ENCODE measurements at regions not wholly inside any gene's neighbourhood (a gene's known extent, or its start where the extent isn't known, plus 50 kb on each side); places are given as distances from the start of the nearest gene placed in this dataset.

DNA sequence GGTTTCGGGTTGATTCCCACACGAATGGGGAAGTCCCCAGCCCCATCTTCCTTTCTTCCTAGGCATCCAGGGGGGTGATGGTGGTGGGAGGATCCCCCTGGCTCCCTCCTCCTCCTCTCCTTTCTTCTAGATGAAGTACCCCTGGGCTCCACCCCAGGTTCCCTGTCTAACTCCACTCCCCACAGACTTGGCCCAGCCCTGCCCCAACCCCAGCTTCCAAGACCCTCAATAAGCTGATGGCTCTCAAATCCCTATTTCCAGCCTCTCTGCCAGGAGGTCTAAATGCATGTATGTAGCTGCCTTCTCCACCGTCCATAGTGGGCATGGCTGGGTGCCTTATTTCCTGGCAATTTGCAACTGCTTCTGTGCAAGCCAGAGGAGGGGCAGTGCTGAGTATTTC, 383.7 kb downstream of the BCL11B start:
- no peak for TF ChIP-seq TCF12 (IDR thresholded peaks at IDR 0.05; ENCODE audit: low read depth)
- TF ChIP-seq TAF1 (IDR thresholded peaks at IDR 0.05; ENCODE audit: low read depth) = no peak
- TF ChIP-seq, protein P1, sequence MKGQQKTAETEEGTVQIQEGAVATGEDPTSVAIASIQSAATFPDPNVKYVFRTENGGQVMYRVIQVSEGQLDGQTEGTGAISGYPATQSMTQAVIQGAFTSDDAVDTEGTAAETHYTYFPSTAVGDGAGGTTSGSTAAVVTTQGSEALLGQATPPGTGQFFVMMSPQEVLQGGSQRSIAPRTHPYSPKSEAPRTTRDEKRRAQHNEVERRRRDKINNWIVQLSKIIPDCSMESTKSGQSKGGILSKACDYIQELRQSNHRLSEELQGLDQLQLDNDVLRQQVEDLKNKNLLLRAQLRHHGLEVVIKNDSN (IDR thresholded peaks at IDR 0.05) = no peak
- TF ChIP-seq FOXM1 (IDR thresholded peaks at IDR 0.05; ENCODE audit: borderline replicate concordance, low read depth) = no peak
- TF ChIP-seq RAD21 (IDR thresholded peaks at IDR 0.05; ENCODE audit: low read depth) = no peak
- TF ChIP-seq, protein P2, sequence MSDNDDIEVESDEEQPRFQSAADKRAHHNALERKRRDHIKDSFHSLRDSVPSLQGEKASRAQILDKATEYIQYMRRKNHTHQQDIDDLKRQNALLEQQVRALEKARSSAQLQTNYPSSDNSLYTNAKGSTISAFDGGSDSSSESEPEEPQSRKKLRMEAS (IDR thresholded peaks at IDR 0.05) = no peak
- no peak for TF ChIP-seq NFIC (IDR thresholded peaks at IDR 0.05)
- no peak for TF ChIP-seq TEAD4 (IDR thresholded peaks at IDR 0.05)
- no peak for TF ChIP-seq EP300 (IDR thresholded peaks at IDR 0.05; ENCODE audit: borderline replicate concordance)
- TF ChIP-seq ZBTB7A (IDR thresholded peaks at IDR 0.05; ENCODE audit: low read depth) = no peak
- TF ChIP-seq YY1 (IDR thresholded peaks at IDR 0.05; ENCODE audit: low read depth) = no peak
- no peak for TF ChIP-seq CREB1 (IDR thresholded peaks at IDR 0.05; ENCODE audit: low read depth)
- TF ChIP-seq EGR1 (IDR thresholded peaks at IDR 0.05) = no peak
- TF ChIP-seq REST (IDR thresholded peaks at IDR 0.05; ENCODE audit: low read depth) = no peak
- TF ChIP-seq CEBPB (IDR thresholded peaks at IDR 0.05) = no peak

DNA sequence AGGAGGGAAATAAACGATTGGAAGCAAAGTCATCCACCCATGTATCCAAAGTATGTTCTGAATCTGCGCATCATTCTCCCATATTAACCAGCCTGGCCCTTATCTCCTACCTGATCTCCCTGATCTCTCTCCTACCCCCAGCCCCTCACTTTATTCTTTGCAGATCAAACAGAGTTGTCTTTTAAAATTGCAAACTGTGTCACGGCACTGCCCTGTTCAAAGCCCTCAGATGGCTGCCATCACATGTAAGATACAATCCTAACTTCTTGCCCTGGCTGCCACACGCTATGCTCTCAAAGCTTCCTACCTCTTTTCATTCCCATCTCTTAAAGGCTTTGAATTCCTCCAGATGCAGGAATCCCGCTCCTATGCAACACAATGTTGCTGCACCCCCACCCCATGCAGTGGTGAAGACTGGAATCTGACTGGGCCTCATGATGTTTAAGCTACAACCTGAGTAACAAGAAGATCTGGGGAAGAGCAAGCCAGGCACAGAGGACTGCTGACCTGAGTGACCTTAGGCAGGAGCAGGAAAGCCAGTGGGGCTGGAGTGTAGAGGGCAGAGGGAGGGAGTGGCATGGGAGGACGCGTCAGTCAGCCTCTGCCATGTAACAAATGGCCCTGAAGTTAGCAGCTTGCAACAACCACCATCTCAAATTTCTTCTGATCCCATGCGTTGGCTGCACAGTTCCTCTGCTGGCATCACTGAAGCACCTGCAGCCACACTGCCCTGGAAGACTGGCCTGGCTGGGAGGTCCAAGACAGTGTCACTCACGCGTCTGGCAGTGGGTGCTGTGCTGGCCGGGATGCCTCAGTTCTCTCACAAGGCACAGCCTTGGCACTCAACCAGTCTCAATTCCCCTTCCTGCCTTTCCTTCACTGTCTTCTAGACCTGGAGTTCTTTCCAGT, 382.8 kb downstream of the BCL11B start:
- TF ChIP-seq REST (IDR thresholded peaks at IDR 0.05; ENCODE audit: low read depth) (no peak), TCF12 (IDR thresholded peaks at IDR 0.05; ENCODE audit: low read depth) (no peak), FOXM1 (IDR thresholded peaks at IDR 0.05; ENCODE audit: borderline replicate concordance, low read depth) (no peak), ZBTB7A (IDR thresholded peaks at IDR 0.05; ENCODE audit: low read depth) (no peak), CEBPB (IDR thresholded peaks at IDR 0.05) (no peak), TEAD4 (IDR thresholded peaks at IDR 0.05) (no peak), EGR1 (IDR thresholded peaks at IDR 0.05) (no peak), RAD21 (IDR thresholded peaks at IDR 0.05; ENCODE audit: low read depth) (no peak), YY1 (IDR thresholded peaks at IDR 0.05; ENCODE audit: low read depth) (no peak), CREB1 (IDR thresholded peaks at IDR 0.05; ENCODE audit: low read depth) (no peak)
- TF ChIP-seq, protein P1 (IDR thresholded peaks at IDR 0.05) = no peak
- TF ChIP-seq, protein P2 (IDR thresholded peaks at IDR 0.05) = no peak

DNA sequence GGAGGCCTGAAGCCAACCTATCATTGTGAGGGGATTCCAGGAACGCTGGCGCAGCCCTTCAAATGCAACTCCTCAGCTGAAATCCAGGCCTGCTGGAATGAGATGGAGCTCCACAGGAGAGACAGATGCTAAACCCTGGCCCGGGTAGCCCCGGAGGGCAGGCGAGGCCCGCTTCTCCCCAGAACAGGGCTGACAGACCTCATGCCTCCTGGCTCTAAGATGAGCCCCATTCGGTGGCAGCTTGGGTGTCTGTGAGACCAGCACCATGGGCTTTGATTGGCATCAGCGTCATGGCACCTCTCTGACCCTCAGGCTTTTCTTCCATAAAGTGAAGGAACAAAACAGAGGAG, 382.2 kb downstream of the BCL11B start:
- no peak for TF ChIP-seq NFIC (IDR thresholded peaks at IDR 0.05)
- no peak for TF ChIP-seq ZBTB7A (IDR thresholded peaks at IDR 0.05; ENCODE audit: low read depth)
- TF ChIP-seq EP300 (IDR thresholded peaks at IDR 0.05; ENCODE audit: borderline replicate concordance) = no peak
- TF ChIP-seq, protein P1 (IDR thresholded peaks at IDR 0.05) = no peak
- TF ChIP-seq EGR1 (IDR thresholded peaks at IDR 0.05) = no peak
- TF ChIP-seq YY1 (IDR thresholded peaks at IDR 0.05; ENCODE audit: low read depth) = no peak
- TF ChIP-seq REST (IDR thresholded peaks at IDR 0.05; ENCODE audit: low read depth) = no peak
- TF ChIP-seq FOXM1 (IDR thresholded peaks at IDR 0.05; ENCODE audit: borderline replicate concordance, low read depth) = no peak
- TF ChIP-seq CEBPB (IDR thresholded peaks at IDR 0.05) = no peak
- TF ChIP-seq RAD21 (IDR thresholded peaks at IDR 0.05; ENCODE audit: low read depth) = no peak
- TF ChIP-seq CREB1 (IDR thresholded peaks at IDR 0.05; ENCODE audit: low read depth) = no peak
- no peak for TF ChIP-seq TEAD4 (IDR thresholded peaks at IDR 0.05)
- TF ChIP-seq TCF12 (IDR thresholded peaks at IDR 0.05; ENCODE audit: low read depth) = no peak
- TF ChIP-seq, protein P2 (IDR thresholded peaks at IDR 0.05) = no peak
- TF ChIP-seq TAF1 (IDR thresholded peaks at IDR 0.05; ENCODE audit: low read depth) = no peak
